ENCODE measurements at regions not wholly inside any gene's neighbourhood (a gene's known extent, or its start where the extent isn't known, plus 50 kb on each side); places are given as distances from the start of the nearest gene placed in this dataset.

- Histone ChIP-seq H3K9me3 (no peaks in the 10 kb centered on the region), H3K36me3 (ENCODE audit: low read depth) (no peaks in the 10 kb centered on the region), H3K4me1 (ENCODE audit: low read depth) (peaks cover 8% of the 10 kb centered on the region), H3K4me3 (no peak overlapping the region)
- peak; percentile 8 for ATAC-seq
- intact Hi-C loops (cut with DNase I, micrococcal nuclease), result no loop called here
- TF ChIP-seq CTCF (IDR thresholded peaks at IDR 0.05), result no peak
- DNase-seq, result no peak
Observed at GRCh38 chr4:78721747-78722146, 54.4 kb upstream of the BMP2K start.

DNA sequence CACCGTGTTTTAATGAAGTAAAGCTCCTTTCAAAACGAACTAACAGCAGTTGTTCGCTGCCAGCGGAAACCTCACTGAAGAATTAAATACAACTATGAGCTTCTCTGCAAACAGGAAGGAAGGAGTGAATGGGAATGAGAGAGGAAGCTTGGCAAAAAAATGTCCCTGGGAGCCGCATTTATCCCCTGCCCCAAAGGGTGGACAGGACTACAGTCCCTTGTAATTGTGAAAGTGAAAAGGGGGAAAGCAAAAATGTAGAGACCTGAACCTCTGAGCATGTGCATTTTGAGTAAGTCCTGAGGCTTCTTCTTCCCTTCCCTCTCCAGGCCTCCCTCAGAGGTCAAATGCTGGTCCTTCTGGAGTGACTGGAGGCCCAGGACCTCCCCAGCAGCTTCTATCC, 53.8 kb upstream of the BMP2K start:
- Histone ChIP-seq H3K36me3 (ENCODE audit: low read depth) (no peaks in the 10 kb centered on the region), H3K4me1 (ENCODE audit: low read depth) (peaks cover 8% of the 10 kb centered on the region), H3K4me3 (no peak overlapping the region), H3K9me3 (no peaks in the 10 kb centered on the region)
- intact Hi-C loops (cut with DNase I, micrococcal nuclease), result no loop called here
- no peak for DNase-seq
- ATAC-seq, result no peak
- TF ChIP-seq CTCF (IDR thresholded peaks at IDR 0.05), result no peak

- Histone ChIP-seq H3K9me3 (no peaks in the 10 kb centered on the region), H3K4me1 (ENCODE audit: low read depth) (peaks cover 8% of the 10 kb centered on the region), H3K36me3 (ENCODE audit: low read depth) (no peaks in the 10 kb centered on the region), H3K4me3 (no peak overlapping the region)
- no peak for TF ChIP-seq CTCF (IDR thresholded peaks at IDR 0.05)
- intact Hi-C loops (cut with DNase I, micrococcal nuclease), result no loop called here
- DNase-seq (no peak), ATAC-seq (no peak)
Observed at GRCh38 chr4:78722878-78723277, 53.3 kb upstream of the BMP2K start.
